HUES6 (cell line): ENCODE measurements at regions not wholly inside any gene's neighbourhood (a gene's known extent, or its start where the extent isn't known, plus 50 kb on each side); places are given as distances from the start of the nearest gene placed in this dataset.
"Not testable (repeated sequence)": the region's sequence is repeated elsewhere in the genome, so short reads cannot be mapped to it uniquely, and the experiment has no call there.

Experiments
- H3K27ac ChIP-seq: 2 replicates; pipeline ENCODE4 v1.7.0; 2013; ENCODE audit warnings: low read depth, mild to moderate bottlenecking, low read length, inconsistent platforms
- H3K27me3 ChIP-seq: 2 replicates; pipeline ENCODE4 v1.6.1; 2013; ENCODE audit warnings: low read length; ENCODE audit not compliant: control insufficient read depth, insufficient read depth
- H3K36me3 ChIP-seq: 2 replicates; pipeline ENCODE4 v1.6.1; 2013; ENCODE audit warnings: low read length; ENCODE audit not compliant: control insufficient read depth, insufficient read depth
- H3K4me1 ChIP-seq: 2 replicates; pipeline ENCODE4 v1.6.1; 2013; ENCODE audit warnings: low read length; ENCODE audit not compliant: control insufficient read depth, insufficient read depth
- H3K4me3 ChIP-seq: 2 replicates; pipeline ENCODE4 v1.5.1; 2013; ENCODE audit warnings: low read depth, low read length
- H3K9ac ChIP-seq: one replicate; pipeline ENCODE4 v1.6.1; 2013; ENCODE audit warnings: mild to moderate bottlenecking, low read length
- H3K9me3 ChIP-seq: 2 replicates; pipeline ENCODE4 v1.6.1; 2013; ENCODE audit warnings: low read depth, low read length; ENCODE audit not compliant: control insufficient read depth, insufficient read depth

DNA sequence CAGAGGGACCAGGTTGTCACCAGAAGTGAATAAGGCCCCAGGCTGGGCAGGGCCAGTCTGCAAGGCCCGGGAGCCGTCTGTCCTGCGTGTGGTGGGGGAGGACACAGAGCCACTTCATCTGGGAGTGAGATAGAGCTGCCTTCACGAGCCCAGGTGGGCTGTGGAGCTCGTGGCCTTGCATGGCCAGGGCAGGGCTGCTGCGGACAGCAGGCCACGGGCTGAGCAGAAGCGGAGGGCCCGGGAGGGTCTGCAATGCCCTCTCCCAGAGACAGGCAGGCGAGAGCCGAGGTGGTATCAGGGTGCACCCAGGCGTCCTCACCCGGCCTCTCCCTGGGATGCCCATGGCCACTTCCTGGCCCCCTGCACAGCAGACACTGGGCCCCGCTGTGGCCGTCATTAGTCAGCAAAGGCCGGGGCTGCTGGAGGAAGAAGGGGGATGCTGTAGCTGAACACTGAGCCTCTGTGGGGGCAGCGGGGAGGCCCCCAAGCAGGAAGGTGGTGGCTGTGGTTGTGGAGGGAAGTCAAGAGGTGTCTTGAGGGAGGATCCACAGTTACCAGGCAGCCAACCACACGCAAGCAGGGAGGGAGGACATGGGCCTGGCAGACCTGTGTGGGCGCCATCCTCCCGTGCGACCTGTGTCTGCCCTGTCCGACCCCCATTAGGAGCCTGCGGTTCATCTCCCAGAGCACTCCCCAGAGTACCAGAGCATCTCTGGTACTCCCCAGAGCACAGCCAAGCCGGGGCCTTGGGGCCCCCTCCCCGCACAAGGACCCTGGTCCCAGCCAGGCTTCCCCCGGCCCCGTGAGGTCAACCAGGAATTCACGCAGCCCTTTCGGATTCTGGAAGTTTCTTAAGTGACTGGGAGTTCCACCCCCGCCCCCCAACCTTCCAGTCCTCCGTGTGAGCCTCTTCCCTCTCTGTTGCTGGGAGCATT is 1109.5 kb downstream of the BRD1 start:
- H3K27ac ChIP-seq, result no peak overlapping the region
- peaks cover 6% of the 10 kb centered on the region; the same call in 1 of the 2 replicates for H3K4me1 ChIP-seq
- no peak overlapping the region for H3K9ac ChIP-seq
- no peaks in the 10 kb centered on the region for H3K27me3 ChIP-seq
- H3K4me3 ChIP-seq, result no peak overlapping the region
- no peaks in the 10 kb centered on the region for H3K36me3 ChIP-seq
- no peaks in the 10 kb centered on the region for H3K9me3 ChIP-seq

DNA sequence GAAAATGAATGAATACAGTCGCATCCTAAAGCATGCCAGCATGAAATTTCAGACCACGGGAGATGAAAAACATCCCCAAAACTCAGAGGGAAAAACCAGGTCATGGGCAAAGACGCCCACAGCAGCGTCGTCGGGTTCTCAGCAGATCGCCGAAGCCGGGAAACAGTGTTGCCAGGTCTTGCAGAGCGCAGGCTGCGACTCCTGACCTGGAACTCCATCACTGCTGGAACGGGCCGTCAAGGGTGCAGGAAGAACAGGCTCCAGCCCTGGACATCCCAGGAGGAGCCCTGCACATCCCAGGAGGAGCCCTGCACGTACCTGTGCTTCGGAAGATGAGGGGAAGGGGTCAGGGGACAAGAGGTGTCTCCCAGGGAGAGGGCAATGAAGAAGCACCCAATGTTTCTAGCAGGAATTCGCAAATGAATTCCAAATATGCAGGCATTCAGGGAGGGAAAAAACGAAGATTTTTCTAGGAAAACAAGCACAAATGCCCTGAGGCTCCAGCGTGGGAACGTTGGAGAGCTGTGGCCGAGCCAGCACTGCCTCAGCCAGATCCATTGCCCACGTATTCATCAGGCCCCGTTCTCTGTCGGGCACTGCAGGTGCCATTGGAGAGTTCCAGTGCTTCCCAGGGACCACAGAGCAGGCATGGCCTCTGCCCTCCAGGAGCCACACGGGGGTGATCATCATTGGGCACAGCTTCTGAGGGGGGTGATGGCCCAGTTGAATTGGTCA is 1110.4 kb downstream of the BRD1 start:
- no peaks in the 10 kb centered on the region for H3K27me3 ChIP-seq
- H3K36me3 ChIP-seq, result no peaks in the 10 kb centered on the region
- no peak overlapping the region for H3K9ac ChIP-seq
- no peaks in the 10 kb centered on the region for H3K9me3 ChIP-seq
- H3K4me3 ChIP-seq, result no peak overlapping the region
- H3K27ac ChIP-seq, result no peak overlapping the region
- H3K4me1 ChIP-seq, result peaks cover 6% of the 10 kb centered on the region; the same call in 1 of the 2 replicates

DNA sequence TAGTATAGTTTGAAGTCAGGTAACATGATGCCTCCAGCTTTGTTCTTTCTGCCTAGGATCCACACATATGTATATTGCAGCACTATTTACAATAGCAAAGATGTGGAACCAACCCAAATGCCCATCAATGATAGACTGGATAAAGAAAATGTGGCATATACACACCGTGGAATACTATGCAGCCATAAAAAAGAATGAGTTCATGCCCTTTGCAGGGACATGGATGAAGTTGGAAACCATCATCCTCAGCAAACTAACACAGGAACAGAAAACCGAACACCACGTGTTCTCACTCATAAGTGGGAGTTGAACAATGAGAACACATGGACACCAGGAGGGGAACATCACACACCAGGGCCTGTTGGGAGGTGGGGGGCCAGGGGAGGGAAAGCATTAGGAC is 1111.5 kb downstream of the BRD1 start:
- H3K27me3 ChIP-seq, H3K4me1 ChIP-seq, H3K9me3 ChIP-seq, H3K4me3 ChIP-seq, H3K27ac ChIP-seq, H3K36me3 ChIP-seq, H3K9ac ChIP-seq: not testable (repeated sequence)

DNA sequence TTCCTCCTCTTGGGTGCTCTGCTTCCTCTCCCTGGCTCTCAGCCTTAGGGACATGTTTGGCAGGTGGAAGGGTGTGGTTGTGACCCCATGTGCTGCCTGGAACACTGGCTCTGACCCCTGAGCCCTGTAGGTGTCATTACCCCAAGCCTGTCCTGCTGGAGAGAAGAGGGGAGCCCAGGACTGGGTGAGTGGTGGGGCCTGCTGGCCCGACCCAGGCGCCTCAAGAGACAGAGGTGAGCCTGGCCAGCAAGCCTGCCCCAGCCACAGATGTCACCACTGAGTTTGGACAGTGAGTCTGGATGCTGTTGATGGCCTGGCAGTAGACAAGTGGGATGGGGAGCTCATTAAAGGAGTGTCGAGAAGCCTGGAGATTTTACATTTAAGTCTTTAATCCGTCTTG is 1112.2 kb downstream of the BRD1 start:
- Histone ChIP-seq H3K36me3 (no peaks in the 10 kb centered on the region), H3K4me1 (peaks cover 6% of the 10 kb centered on the region; the same call in 1 of the 2 replicates), H3K27me3 (no peaks in the 10 kb centered on the region), H3K9me3 (no peaks in the 10 kb centered on the region), H3K27ac (no peak overlapping the region), H3K4me3 (no peak overlapping the region), H3K9ac (no peak overlapping the region)

DNA sequence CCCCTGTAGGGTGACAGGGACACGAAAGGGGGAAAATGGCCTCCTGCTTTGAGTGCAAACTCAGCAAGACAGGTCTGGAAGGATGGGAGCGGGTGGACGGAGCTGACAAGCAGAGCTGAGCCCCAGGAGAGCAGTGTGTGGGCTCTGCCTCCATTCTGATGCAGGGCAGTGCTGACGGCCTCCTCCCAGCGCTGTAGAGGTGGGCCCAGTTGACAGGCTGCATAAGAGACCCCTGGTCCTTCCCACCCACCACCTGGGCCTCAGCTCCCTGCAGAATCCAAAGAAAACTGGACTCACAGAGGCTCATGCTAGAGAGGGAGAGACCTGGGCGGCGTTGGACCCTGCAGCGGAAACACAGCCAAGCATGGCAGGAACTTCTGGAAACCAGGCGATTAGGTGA is 1113.4 kb downstream of the BRD1 start:
- Histone ChIP-seq H3K4me3 (no peak overlapping the region), H3K9ac (no peak overlapping the region), H3K4me1 (peaks cover 6% of the 10 kb centered on the region; the same call in 1 of the 2 replicates), H3K36me3 (no peaks in the 10 kb centered on the region), H3K27me3 (no peaks in the 10 kb centered on the region), H3K27ac (no peak overlapping the region), H3K9me3 (no peaks in the 10 kb centered on the region)

DNA sequence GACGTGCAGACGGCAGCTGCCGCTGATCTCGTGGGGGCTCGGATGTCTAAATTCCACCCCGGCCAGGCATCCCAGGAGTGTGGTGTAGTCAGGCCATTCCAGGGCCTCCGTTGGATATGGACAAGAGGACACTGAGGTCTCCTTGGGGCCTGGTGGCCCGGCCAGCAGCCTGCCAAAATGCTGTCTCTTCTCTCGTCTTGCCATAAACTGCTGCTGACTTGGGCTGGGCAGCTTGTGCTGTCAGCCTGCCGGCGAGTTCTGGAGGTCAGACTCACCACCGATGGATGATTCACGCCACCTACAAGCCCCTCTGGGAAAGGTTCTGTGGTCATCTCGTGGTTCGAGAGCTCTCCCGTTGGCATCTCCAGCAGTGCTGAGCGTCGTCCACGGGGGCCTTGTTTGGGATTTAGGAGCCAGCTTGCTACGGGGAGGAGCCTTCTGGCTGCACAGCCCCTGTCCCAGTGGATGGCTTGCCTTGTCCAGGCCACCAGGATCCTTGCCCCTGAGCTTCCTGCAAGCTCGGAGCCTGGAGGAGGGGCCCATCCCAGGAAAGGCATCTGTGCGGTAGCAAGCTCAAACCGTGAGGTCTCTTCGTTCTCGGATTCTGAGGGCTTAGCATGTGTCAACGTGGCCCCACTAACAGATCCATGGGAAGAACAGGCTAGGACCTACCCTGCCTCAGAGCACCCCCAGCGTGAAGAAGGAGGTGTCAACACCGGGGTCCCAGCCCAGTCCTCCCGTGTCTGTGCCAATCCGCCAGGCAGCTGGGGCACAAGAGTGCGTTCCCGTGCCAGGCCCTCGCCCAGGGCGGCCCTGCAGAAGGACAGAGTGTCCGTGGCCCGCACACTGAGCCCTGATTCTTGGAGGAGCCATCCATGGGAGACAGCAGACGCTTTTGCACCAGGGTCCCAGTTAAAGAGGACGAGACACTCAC is 1114.1 kb downstream of the BRD1 start:
- Histone ChIP-seq H3K9ac (no peak overlapping the region), H3K4me3 (no peak overlapping the region), H3K27ac (no peak overlapping the region), H3K27me3 (no peaks in the 10 kb centered on the region), H3K4me1 (peaks cover 6% of the 10 kb centered on the region; the same call in 1 of the 2 replicates), H3K36me3 (no peaks in the 10 kb centered on the region), H3K9me3 (no peaks in the 10 kb centered on the region)

DNA sequence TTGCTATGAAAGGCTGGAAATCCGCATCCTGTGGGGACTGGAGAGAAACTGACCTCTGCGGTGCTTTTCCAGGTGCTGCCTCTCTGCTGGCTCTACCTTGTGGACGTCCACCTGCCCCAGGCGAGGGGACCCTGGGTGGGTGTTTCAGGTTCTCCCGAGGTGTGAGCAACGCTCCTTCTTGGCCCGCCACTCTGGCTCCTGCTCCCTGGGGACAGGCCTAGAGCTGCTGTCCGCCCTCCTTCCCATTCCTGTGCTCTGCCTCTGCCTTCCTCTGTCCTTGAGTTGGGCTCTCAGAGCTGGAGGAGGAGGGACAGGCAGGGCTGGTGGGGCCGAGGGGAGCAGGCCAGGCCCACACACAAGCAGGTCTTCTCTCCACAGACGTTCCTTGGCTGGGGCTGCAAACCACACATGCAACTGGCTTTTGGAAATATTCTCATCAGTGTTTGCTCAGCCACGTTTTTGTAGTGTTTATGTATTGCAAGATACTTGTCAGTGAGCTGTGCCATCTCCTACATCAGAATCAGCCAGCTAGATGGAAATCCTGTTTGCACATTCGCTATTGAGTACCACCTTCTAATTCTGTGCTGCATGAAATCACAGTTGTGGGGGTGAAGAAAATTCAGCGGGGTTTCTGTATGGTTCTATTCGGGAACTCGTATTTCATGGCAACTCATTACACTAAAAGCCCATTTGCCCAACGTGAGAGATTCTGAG is 1115.0 kb downstream of the BRD1 start:
- Histone ChIP-seq H3K27ac (no peak overlapping the region), H3K9me3 (no peaks in the 10 kb centered on the region), H3K36me3 (no peaks in the 10 kb centered on the region)

DNA sequence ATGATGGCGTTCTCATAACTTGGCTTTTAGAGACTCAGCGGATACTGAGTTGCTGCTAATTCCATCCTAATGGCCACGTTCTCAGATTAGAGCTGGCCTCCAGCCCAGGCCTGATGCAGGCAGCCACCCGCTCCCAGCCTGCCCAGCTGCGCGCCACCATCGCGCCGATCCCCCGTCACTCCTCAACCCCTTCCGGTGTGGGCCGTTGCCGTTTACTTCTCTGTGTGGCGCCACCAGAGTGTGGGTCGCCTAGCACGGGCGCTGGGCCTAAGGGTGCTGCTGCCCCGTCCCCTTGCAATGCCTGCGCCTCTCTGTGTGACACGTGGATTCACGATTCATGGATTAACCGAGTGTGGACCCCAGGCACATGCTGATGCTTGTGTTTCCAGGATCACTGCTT is 1116.0 kb downstream of the BRD1 start:
- Histone ChIP-seq H3K4me3 (no peak overlapping the region), H3K9ac (no peak overlapping the region), H3K27me3 (no peaks in the 10 kb centered on the region), H3K27ac (no peak overlapping the region), H3K4me1 (no peaks in the 10 kb centered on the region), H3K36me3 (no peaks in the 10 kb centered on the region), H3K9me3 (no peaks in the 10 kb centered on the region)

More for the DNA sequence above, 1115.0 kb downstream of the BRD1 start:
- Histone ChIP-seq H3K4me3 (no peak overlapping the region), H3K9ac (no peak overlapping the region), H3K27me3 (no peaks in the 10 kb centered on the region), H3K4me1 (peaks cover 6% of the 10 kb centered on the region; the same call in 1 of the 2 replicates)

DNA sequence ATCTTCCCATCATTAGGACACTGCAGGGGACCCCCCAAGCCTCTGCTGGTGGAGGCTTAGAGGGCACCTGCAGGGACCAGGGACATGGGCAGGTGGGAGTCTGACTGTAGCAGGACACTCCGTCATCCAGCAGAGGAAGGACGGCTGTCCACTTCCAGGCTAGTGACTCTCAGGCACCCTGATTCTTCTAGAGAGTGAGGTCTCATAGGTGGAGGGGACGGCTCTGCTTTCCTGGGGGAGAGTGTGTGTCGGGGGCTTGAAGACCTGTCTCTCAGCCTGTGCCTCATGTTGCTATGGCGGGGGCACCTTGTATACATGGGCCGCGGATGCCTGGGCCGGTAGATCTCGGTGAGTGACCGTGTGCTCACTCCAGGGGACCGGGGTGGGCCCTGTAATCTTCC is 1116.6 kb downstream of the BRD1 start:
- no peaks in the 10 kb centered on the region for H3K4me1 ChIP-seq
- H3K27me3 ChIP-seq, result no peaks in the 10 kb centered on the region
- no peaks in the 10 kb centered on the region for H3K9me3 ChIP-seq
- H3K36me3 ChIP-seq, result no peaks in the 10 kb centered on the region
- H3K4me3 ChIP-seq, result no peak overlapping the region
- H3K9ac ChIP-seq, result no peak overlapping the region
- H3K27ac ChIP-seq, result no peak overlapping the region

DNA sequence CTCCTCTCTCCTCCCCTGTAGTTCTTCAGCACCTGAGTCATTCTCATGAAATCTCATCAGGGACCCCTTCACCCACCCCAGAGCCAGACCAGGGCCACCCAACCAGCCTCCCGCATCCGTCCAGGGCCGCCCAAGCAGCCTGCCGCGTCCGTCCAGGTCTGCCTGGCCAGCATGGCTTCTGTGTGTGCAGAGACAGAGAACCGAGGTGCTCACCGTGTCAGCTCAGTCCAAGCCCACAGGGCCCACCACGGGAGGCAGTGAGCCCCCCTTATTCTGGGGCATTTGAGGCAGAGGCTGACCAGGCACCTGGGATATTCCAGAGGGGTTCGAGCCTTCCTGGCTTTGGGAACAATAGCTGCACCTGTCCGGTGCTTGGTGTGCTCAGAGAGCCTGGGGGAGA is 1117.3 kb downstream of the BRD1 start:
- Histone ChIP-seq H3K36me3 (no peaks in the 10 kb centered on the region), H3K9ac (no peak overlapping the region), H3K27ac (no peak overlapping the region), H3K9me3 (no peaks in the 10 kb centered on the region), H3K27me3 (no peaks in the 10 kb centered on the region), H3K4me3 (no peak overlapping the region), H3K4me1 (no peaks in the 10 kb centered on the region)
